OCI-LY1 (cell line): ENCODE measurements at regions not wholly inside any gene's neighbourhood (a gene's known extent, or its start where the extent isn't known, plus 50 kb on each side); places are given as distances from the start of the nearest gene placed in this dataset.

ENCODE experiments used
- H2AFZ ChIP-seq: fragments of 200-600 bp; sonication (generic), shearing (Covaris generic); 2 replicates; pipeline ENCODE4 v1.6.0; 2014; ENCODE audit warnings: antibody characterized with exemption, mild to moderate bottlenecking, low read length
- H3F3A ChIP-seq: fragments of 200-600 bp; sonication (generic), shearing (Covaris generic); 2 replicates; pipeline ENCODE4 v1.6.0; 2014; ENCODE audit warnings: mild to moderate bottlenecking, antibody characterized with exemption, low read length, moderate library complexity; ENCODE audit not compliant: insufficient read depth
- H3K27ac ChIP-seq: fragments of 200-600 bp; sonication (generic); 2 replicates; pipeline ENCODE4 v1.5.1; 2014; ENCODE audit warnings: low read length, mixed run types, mild to moderate bottlenecking, low read depth; ENCODE audit not compliant: poor library complexity, severe bottlenecking
- H3K27me3 ChIP-seq: fragments of 200-600 bp; sonication (generic); 2 replicates; pipeline ENCODE4 v1.6.0; 2014; ENCODE audit warnings: antibody characterized with exemption, mild to moderate bottlenecking, low read length, moderate library complexity; ENCODE audit not compliant: insufficient read depth
- H3K36me3 ChIP-seq: fragments of 200-600 bp; sonication (generic); 2 replicates; pipeline ENCODE4 v1.6.1; 2014; ENCODE audit warnings: mild to moderate bottlenecking, antibody characterized with exemption, low read length, moderate library complexity, mixed read lengths; ENCODE audit not compliant: insufficient read depth
- H3K4me1 ChIP-seq: fragments of 200-600 bp; sonication (generic); 2 replicates; pipeline ENCODE4 v1.5.1; 2014; ENCODE audit warnings: mild to moderate bottlenecking, low read length, moderate library complexity; ENCODE audit not compliant: insufficient read depth, severe bottlenecking
- H3K4me2 ChIP-seq: fragments of 200-600 bp; sonication (generic), shearing (Covaris generic); 2 replicates; pipeline ENCODE4 v1.6.1; 2014; ENCODE audit warnings: low read length
- H3K4me3 ChIP-seq: fragments of 200-600 bp; sonication (generic); 2 replicates; pipeline ENCODE4 v1.5.1; 2014; ENCODE audit warnings: low read length, low read depth, mild to moderate bottlenecking, mixed read lengths; ENCODE audit not compliant: poor library complexity, severe bottlenecking
- H3K79me2 ChIP-seq: fragments of 200-600 bp; shearing (Covaris generic); 2 replicates; pipeline ENCODE4 v1.6.1; 2016; ENCODE audit warnings: mixed run types, low read length, mixed read lengths; ENCODE audit not compliant: insufficient read depth
- H3K9ac ChIP-seq: fragments of 200-600 bp; sonication (generic), shearing (Covaris generic); 2 replicates; pipeline ENCODE4 v1.6.1; 2014; ENCODE audit warnings: mild to moderate bottlenecking, low read length, mixed read lengths
- H3K9me2 ChIP-seq: fragments of 200-600 bp; sonication (generic), shearing (Covaris generic); 2 replicates; pipeline ENCODE4 v1.6.1; 2014; ENCODE audit warnings: low read depth, mild to moderate bottlenecking, low read length, mixed read lengths
- H3K9me3 ChIP-seq: fragments of 200-600 bp; shearing (Covaris generic); 2 replicates; pipeline ENCODE4 v1.6.1; 2014; ENCODE audit warnings: low read length, mixed read lengths
- H4K20me1 ChIP-seq: fragments of 200-600 bp; sonication (generic), shearing (Covaris generic); 2 replicates; pipeline ENCODE4 v1.6.0; 2016; ENCODE audit warnings: mild to moderate bottlenecking, low read length; ENCODE audit not compliant: insufficient read depth
- EZH2 ChIP-seq: fragments of 200-600 bp; sonication (generic), shearing (Covaris generic); IDR thresholded peaks from 2 replicates; pipeline ENCODE4 v1.8.0; 2017; ENCODE audit warnings: borderline replicate concordance, mixed run types, mild to moderate bottlenecking, antibody characterized with exemption, low read length, moderate library complexity, mixed read lengths
- TF ChIP-seq, protein P1 (sequence below): fragments of 200-600 bp; sonication (generic), shearing (Covaris generic); IDR thresholded peaks from 2 replicates; pipeline ENCODE4 v1.5.1; 2017; ENCODE audit warnings: mild to moderate bottlenecking, antibody characterized with exemption, low read length, moderate library complexity, mixed read lengths

DNA sequence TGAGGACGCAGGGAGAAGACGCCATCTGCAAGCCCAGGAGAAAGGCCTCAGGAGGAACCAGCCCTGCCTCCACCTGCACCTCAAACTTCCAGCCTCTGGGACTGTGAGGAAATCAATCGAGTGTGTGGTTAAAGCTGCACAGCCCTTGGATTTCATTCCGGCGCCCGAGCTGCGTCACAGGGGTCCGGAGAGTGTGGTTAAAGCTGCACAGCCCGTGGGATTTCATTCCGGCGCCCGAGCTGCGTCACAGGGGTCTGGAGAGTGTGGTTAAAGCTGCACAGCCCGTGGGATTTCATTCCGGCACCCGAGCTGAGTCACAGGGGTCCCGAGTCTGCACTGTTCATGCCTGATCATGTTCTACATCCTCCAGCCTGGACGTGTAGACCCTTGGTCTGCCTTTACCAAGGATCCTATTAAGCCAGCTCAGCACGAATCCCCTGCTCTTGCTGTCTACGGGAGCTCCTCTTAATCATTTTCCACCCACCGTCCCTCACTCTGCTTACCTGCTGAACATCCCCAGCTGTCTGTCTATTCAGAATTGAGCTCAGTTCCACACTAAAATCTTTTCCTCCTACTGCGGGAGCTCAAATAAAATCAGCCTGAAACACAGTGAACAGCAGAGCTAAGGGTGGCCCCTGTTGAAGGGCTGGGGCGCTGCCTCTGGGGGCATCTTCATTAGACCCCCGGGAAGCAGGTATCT is 73.0 kb upstream of the OLFM1 start:
- TF ChIP-seq EZH2: no peak
- TF ChIP-seq, protein P1, sequence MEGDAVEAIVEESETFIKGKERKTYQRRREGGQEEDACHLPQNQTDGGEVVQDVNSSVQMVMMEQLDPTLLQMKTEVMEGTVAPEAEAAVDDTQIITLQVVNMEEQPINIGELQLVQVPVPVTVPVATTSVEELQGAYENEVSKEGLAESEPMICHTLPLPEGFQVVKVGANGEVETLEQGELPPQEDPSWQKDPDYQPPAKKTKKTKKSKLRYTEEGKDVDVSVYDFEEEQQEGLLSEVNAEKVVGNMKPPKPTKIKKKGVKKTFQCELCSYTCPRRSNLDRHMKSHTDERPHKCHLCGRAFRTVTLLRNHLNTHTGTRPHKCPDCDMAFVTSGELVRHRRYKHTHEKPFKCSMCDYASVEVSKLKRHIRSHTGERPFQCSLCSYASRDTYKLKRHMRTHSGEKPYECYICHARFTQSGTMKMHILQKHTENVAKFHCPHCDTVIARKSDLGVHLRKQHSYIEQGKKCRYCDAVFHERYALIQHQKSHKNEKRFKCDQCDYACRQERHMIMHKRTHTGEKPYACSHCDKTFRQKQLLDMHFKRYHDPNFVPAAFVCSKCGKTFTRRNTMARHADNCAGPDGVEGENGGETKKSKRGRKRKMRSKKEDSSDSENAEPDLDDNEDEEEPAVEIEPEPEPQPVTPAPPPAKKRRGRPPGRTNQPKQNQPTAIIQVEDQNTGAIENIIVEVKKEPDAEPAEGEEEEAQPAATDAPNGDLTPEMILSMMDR: no peak
- peaks cover 12% of the 10 kb centered on the region for H3K27me3 ChIP-seq

GRCh38 chr9:135015096-135015495 is 72.4 kb upstream of the OLFM1 start:
- H3K27me3 ChIP-seq: peaks cover 16% of the 10 kb centered on the region
- no peak overlapping the region for H3K4me2 ChIP-seq
- H3F3A ChIP-seq: no peaks in the 10 kb centered on the region
- no peaks in the 10 kb centered on the region for H3K4me1 ChIP-seq
- no peak overlapping the region for H2AFZ ChIP-seq
- H3K9me3 ChIP-seq: no peaks in the 10 kb centered on the region
- no peak overlapping the region for H3K9ac ChIP-seq
- H3K27ac ChIP-seq: no peak overlapping the region
- no peaks in the 10 kb centered on the region for H4K20me1 ChIP-seq
- no peak overlapping the region for H3K4me3 ChIP-seq
- no peaks in the 10 kb centered on the region for H3K36me3 ChIP-seq
- H3K9me2 ChIP-seq: no peaks in the 10 kb centered on the region
- H3K79me2 ChIP-seq: no peaks in the 10 kb centered on the region
- no peak for TF ChIP-seq EZH2
- TF ChIP-seq, protein P1: no peak

More for the DNA sequence above, 73.0 kb upstream of the OLFM1 start:
- Histone ChIP-seq H3K4me2 (no peak overlapping the region), H3K36me3 (no peaks in the 10 kb centered on the region), H3K4me1 (no peaks in the 10 kb centered on the region), H3K9me2 (no peaks in the 10 kb centered on the region), H3F3A (no peaks in the 10 kb centered on the region), H3K27ac (no peak overlapping the region), H3K4me3 (no peak overlapping the region), H4K20me1 (no peaks in the 10 kb centered on the region), H2AFZ (no peak overlapping the region), H3K9ac (no peak overlapping the region), H3K79me2 (no peaks in the 10 kb centered on the region), H3K9me3 (no peaks in the 10 kb centered on the region)

DNA sequence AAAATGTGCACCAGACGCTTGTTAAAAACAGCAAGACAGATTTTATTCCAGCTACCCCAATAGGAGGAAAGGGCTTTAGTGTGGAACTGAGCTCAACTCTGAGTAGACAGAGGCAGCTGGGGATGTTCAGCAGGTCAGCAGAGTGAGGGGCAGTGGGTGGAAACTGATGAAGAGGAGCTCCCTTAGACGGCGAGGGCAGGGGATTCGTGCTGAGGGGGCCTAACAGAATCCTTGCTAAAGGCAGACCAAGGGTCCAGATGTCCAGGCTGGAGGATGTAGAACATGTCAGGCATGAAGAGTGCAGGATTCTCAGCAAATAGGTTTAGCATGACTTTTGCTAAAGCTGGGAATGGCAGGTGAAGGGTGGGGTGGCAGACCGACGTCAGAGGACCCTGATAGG is 71.9 kb upstream of the OLFM1 start:
- no peak overlapping the region for H3K4me3 ChIP-seq
- H3K9me3 ChIP-seq: no peaks in the 10 kb centered on the region
- H3F3A ChIP-seq: no peaks in the 10 kb centered on the region
- no peak overlapping the region for H3K27ac ChIP-seq
- no peaks in the 10 kb centered on the region for H3K9me2 ChIP-seq
- no peaks in the 10 kb centered on the region for H3K79me2 ChIP-seq
- TF ChIP-seq EZH2: no peak
- TF ChIP-seq, protein P1: no peak
- H3K4me2 ChIP-seq: no peak overlapping the region
- H4K20me1 ChIP-seq: no peaks in the 10 kb centered on the region
- no peak overlapping the region for H3K9ac ChIP-seq
- no peaks in the 10 kb centered on the region for H3K4me1 ChIP-seq
- H3K36me3 ChIP-seq: no peaks in the 10 kb centered on the region
- H2AFZ ChIP-seq: no peak overlapping the region
- peaks cover 12% of the 10 kb centered on the region for H3K27me3 ChIP-seq
